Activated naive CD8-positive, alpha-beta T cell treated with anti-CD3 and anti-CD28 coated beads, Interleukin-2, amount 10 ng/mL, durations not matched to agents 7 days and 5 days (primary cell): ENCODE measurements at regions not wholly inside any gene's neighbourhood (a gene's known extent, or its start where the extent isn't known, plus 50 kb on each side); places are given as distances from the start of the nearest gene placed in this dataset.
"Not testable (repeated sequence)": the region's sequence is repeated elsewhere in the genome, so short reads cannot be mapped to it uniquely, and the experiment has no call there.

Experiments used
- ATAC-seq: fragments of 150-1000 bp; cut with Tn5 transposase; one replicate; pipeline ENCODE4 v1.10.0; 2021; ENCODE audit warnings: low read depth, moderate library complexity
- POLR2A ChIA-PET: fragments of 350-600 bp; sonication (Branson Sonifier 250); formaldehyde crosslinking; loops from one replicate; lab custom pipeline; 2021; ENCODE audit warnings: antibody characterized with exemption; lab: Charles Lee
- DNase-seq: peaks from one replicate; pipeline ENCODE4 v3.0.0; 2021
- H3K27ac Mint-ChIP-seq: one replicate; pipeline ENCODE4 v1.8.0; 2022; ENCODE audit warnings: mild to moderate bottlenecking, mixed read lengths
- H3K27me3 Mint-ChIP-seq: one replicate; pipeline ENCODE4 v1.8.0; 2022; ENCODE audit warnings: mild to moderate bottlenecking, moderate library complexity, mixed read lengths
- H3K36me3 Mint-ChIP-seq: one replicate; pipeline ENCODE4 v1.8.0; 2021; ENCODE audit warnings: mild to moderate bottlenecking, mixed read lengths
- H3K4me1 Mint-ChIP-seq: one replicate; pipeline ENCODE4 v1.8.0; 2021; ENCODE audit warnings: mixed read lengths
- H3K4me3 Mint-ChIP-seq: one replicate; pipeline ENCODE4 v1.8.0; 2022; ENCODE audit warnings: mild to moderate bottlenecking, moderate library complexity, mixed read lengths
- H3K9me3 Mint-ChIP-seq: one replicate; pipeline ENCODE4 v1.8.0; 2021; ENCODE audit warnings: mixed read lengths

DNA sequence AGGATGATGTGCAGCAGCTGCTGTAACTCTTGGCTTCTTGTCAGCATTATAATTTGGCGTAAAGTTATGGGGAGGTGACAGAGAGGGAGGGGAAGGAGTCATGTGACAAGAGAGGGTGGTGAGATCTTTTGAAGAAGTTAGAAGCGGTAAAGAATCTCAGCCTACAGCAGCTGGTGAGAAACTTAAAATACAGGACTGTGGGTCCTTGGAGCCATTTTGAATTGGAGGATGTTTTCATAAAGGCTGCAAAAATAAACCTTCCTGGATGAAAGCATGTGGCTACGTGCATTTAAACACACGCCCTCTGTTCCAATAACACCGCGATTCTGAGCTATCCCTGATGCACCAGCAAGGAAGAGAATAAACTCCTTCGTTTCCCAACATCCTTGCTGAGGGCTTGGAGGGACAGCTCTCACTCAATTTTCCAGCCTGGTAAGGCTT is 133.7 kb downstream of the TMEM30B start:
- no peak overlapping the region for H3K4me3 Mint-ChIP-seq
- POLR2A ChIA-PET: no interaction called here
- H3K4me1 Mint-ChIP-seq: peaks cover 2% of the 10 kb centered on the region
- H3K9me3 Mint-ChIP-seq: peaks cover 14% of the 10 kb centered on the region
- DNase-seq: no peak
- H3K27ac Mint-ChIP-seq: no peak overlapping the region
- peaks cover 12% of the 10 kb centered on the region for H3K27me3 Mint-ChIP-seq
- no peaks in the 10 kb centered on the region for H3K36me3 Mint-ChIP-seq
- no peak for ATAC-seq

DNA sequence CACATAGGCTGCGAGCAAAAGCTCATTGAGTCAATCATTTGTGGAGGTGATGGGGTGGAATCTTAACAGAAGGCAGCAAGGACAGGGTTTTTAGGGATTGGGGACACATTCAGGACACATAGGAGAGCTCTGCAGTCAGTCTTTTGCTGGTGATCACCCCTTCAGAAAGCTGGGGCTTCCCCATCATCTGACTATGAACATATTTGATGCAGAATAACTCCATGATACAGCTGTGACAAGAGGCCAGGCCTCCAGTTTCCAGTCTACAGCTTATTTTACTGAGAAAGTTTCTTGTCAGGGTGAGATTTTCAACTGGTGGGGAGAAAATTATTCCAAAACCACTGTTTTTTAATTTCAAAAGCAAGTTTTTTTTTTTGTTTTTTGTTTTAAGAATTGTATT is 134.2 kb downstream of the TMEM30B start:
- Mint-ChIP-seq H3K4me1 (peaks cover 2% of the 10 kb centered on the region), H3K27ac (no peak overlapping the region), H3K27me3 (peaks cover 12% of the 10 kb centered on the region), H3K36me3 (no peaks in the 10 kb centered on the region), H3K4me3 (no peak overlapping the region), H3K9me3 (peaks cover 14% of the 10 kb centered on the region)
- POLR2A ChIA-PET: no interaction called here
- DNase-seq: no peak
- ATAC-seq: no peak

DNA sequence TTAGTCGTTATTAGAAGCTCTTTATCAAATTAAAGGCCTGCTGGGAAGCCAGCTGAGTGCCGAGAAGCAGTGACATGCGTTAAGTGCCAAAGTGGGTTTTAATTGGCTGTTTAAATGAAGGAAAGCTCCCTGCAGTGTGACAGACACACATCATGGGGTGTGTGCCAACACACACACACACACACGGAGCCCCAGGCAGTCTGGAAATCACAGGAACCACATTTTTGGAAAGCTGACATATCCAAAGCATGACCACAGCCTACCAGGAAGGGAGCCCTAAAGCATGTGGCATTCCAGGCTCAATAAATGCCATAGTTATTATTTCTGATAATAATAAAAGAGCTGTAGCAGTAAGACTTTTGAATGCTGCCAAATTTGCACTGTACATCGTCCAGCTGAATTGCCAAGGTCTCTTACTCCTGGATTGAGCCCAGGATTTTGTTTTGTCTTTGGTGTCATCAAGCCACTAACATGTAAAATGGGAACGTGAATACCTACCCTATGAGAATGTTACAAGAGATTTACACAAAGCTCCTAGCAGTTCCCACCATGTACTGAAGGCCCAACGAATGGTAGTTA is 135.1 kb downstream of the TMEM30B start:
- POLR2A ChIA-PET: no interaction called here
- H3K36me3 Mint-ChIP-seq: no peaks in the 10 kb centered on the region
- peaks cover 14% of the 10 kb centered on the region for H3K9me3 Mint-ChIP-seq
- DNase-seq (no peak), ATAC-seq (no peak)
- H3K4me3 Mint-ChIP-seq: no peak overlapping the region
- no peak overlapping the region for H3K27ac Mint-ChIP-seq
- H3K27me3 Mint-ChIP-seq: peaks cover 9% of the 10 kb centered on the region
- H3K4me1 Mint-ChIP-seq: peaks cover 2% of the 10 kb centered on the region

DNA sequence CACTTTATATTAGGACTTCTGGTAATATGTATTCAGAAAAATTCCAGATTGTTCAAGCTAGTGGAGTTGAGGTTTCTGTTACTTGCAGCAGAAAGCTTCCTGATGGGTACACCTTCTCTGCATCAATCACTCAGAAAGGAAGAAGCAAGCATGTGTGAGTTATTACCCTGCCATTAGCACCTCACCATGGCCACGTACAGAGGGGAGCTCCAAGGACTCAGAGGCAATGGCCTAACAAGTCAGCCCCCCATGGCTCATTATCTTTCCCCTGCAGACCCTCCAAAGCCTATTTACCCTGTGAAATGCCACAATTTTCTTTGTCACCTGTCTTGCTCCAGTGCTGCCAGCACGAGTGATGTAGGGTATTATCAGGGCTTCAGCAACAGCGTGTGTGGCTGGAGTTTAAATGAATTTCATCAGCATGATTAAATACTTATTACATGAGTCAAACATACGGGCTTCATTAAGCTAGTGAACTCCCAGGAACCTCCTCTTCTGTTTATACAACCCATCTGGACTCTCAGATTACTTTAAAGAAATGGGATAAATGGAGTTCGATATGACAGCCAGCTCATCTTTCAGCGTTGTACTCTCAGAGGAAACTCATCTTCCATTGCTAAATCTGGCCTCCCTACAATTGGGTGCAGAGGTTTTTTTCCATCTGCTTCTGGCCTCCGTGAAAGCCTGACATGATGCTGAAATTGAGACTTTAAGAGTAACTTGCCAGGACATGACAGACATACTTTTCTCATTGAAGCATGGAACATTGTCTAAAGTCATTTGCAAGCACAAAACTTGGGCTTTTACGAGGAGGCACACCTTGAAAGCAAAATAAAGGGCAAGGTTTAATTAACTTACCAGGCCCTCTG is 135.9 kb downstream of the TMEM30B start:
- peaks cover 2% of the 10 kb centered on the region for H3K4me1 Mint-ChIP-seq
- H3K9me3 Mint-ChIP-seq: peaks cover 14% of the 10 kb centered on the region
- no peak overlapping the region for H3K27ac Mint-ChIP-seq
- no peak overlapping the region for H3K4me3 Mint-ChIP-seq
- DNase-seq (no peak), ATAC-seq (no peak)
- H3K27me3 Mint-ChIP-seq: peaks cover 9% of the 10 kb centered on the region
- H3K36me3 Mint-ChIP-seq: no peaks in the 10 kb centered on the region
- POLR2A ChIA-PET: no interaction called here

DNA sequence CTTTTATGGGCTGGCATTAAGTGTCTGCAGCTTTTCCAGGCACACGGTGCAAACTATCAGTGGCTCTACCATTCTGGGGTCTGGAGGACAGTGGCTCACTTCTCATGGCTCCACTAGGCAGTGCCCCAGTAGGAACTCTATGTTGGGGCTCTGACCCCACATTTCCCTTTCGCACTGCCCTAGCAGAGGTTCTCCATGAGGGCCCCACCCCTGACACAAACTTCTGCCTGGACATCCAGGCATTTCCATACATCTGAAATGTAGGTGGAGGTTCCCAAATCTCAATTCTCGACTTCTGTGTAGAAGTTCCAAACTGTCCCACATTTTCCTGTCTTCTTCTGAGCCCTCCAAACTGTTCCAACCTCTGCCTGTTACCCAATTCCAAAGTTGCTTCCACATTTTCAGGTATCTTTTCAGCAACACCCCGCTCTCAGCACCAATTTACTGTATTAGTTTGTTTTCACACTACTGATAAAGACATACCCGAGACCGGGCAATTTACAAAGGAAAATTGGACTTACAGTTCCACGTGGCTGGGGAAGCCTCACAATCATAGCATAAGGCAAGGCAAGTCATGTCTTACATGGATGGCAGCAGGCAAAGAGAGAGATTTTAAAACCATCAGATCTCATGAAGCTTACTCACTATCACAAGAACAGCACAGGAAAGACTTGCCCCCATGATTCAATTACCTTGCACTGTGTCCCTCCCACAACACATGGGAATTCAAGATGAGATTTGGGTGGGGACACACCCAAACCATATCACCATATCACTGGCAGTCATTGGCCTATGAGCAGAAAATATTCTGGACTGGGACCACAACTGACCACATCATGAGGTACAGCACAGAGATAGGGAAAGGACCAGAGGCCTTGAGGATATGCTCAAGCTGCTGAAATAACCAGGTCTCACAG is 136.8 kb downstream of the TMEM30B start:
- H3K27ac Mint-ChIP-seq, ATAC-seq, H3K4me3 Mint-ChIP-seq, H3K4me1 Mint-ChIP-seq, H3K27me3 Mint-ChIP-seq, DNase-seq, POLR2A ChIA-PET, H3K36me3 Mint-ChIP-seq: not testable (repeated sequence)
- peaks cover 12% of the 10 kb centered on the region for H3K9me3 Mint-ChIP-seq

DNA sequence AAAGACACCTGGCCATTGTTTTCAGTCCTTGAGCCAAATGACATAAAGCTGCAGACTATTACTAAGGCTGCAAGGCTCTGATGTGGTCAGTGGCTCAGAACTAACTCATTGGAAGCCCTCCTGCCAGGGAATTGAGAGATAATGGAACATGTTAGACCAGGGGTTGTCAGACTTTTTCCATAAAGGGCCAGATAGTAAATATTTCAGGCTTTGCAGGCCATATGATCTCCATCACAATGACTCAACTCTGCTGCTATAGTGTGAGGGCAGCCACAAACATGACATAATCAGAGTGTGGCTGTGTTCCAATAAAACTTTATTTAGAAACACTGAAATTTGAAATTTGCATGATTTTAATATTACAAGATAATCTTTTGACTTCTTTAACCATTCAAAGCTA is 140.3 kb downstream of the TMEM30B start:
- POLR2A ChIA-PET: no interaction called here
- H3K4me1 Mint-ChIP-seq: no peaks in the 10 kb centered on the region
- DNase-seq (no peak), ATAC-seq (no peak)
- no peak overlapping the region for H3K27ac Mint-ChIP-seq
- H3K4me3 Mint-ChIP-seq: no peak overlapping the region
- H3K9me3 Mint-ChIP-seq: peaks cover 19% of the 10 kb centered on the region
- H3K36me3 Mint-ChIP-seq: peaks cover 1% of the 10 kb centered on the region
- H3K27me3 Mint-ChIP-seq: peaks cover 14% of the 10 kb centered on the region

DNA sequence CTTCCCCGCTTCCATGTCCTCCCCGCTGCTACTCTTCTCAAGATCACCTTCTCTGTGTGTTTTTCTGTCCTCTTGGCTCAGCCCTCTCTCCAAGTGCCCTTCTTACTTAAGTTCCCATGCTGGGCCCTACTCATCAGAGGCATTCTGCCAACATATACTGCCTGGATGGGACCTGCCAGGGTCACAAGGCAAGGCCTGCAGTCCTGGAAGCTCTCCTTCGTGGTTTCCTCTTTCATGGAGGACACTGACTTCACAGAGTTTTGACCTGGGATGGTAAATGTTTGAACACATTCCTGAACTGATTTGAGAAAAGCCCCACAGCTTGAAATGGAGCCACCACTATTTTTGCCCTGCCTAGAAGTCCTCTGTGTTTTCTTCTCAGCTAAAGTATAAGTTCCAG is 140.9 kb downstream of the TMEM30B start:
- ATAC-seq (no peak), DNase-seq (no peak)
- POLR2A ChIA-PET: no interaction called here
- peaks cover 1% of the 10 kb centered on the region for H3K36me3 Mint-ChIP-seq
- H3K9me3 Mint-ChIP-seq: peaks cover 19% of the 10 kb centered on the region
- H3K27ac Mint-ChIP-seq: no peak overlapping the region
- H3K27me3 Mint-ChIP-seq: peaks cover 14% of the 10 kb centered on the region
- H3K4me3 Mint-ChIP-seq: no peak overlapping the region
- no peaks in the 10 kb centered on the region for H3K4me1 Mint-ChIP-seq

DNA sequence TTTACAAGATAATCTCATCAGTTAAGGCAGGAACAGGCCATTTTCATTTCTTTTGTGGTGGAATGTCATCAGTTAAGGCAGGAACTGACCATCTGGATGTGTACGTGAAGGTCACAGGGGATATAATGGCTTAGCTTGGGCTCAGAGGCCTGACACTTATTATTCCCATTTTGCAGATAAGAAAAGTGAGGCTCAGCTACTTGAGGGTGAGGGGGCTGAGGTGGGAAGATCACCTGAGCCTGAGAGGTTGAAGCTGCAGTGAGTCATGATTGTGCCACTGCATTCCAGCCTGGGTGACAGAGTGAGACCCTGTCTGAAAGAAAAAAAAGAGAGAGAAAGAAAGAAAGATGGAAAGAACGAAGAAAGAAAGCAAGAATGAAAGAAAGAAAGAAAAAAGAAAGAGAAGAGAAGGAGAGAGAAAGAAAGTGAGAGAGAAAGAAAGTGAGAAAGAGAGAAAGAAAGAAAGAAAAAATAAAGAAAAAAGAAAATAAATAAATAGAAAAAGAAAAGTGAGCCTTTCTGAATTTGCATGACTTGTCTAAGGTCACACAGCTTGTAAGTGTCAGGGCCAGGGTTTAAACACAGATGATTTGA is 142.0 kb downstream of the TMEM30B start:
- no peak overlapping the region for H3K4me3 Mint-ChIP-seq
- no peak for DNase-seq

DNA sequence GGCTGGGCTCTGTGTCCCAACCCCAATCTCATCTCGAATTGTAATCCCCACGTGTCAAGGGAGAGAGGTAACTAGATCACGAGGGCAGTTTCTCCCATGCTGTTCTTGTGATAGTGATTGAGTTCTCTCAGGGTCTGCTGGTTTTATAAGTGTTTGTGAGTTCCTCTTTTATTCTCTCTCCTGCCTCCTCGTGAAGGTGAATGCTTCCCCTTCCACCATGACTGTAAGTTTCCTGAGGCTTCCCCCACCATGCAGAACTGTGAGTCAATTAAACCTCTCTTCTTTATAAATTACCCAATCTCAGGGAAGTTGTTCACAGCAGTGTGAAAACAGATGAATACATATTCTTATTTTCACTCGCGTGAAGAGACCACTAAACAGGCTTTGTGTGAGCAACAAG is 148.2 kb downstream of the TMEM30B start:
- no peaks in the 10 kb centered on the region for H3K4me1 Mint-ChIP-seq
- H3K27ac Mint-ChIP-seq: no peak overlapping the region
- no peak for ATAC-seq
- peaks cover 7% of the 10 kb centered on the region for H3K27me3 Mint-ChIP-seq
- no peak overlapping the region for H3K4me3 Mint-ChIP-seq
- DNase-seq: no peak
- peaks cover 1% of the 10 kb centered on the region for H3K36me3 Mint-ChIP-seq
- peaks cover 7% of the 10 kb centered on the region for H3K9me3 Mint-ChIP-seq
- POLR2A ChIA-PET: no interaction called here

More for the DNA sequence above, 142.0 kb downstream of the TMEM30B start:
- Mint-ChIP-seq H3K4me1 (no peaks in the 10 kb centered on the region), H3K27ac (no peak overlapping the region), H3K27me3 (peaks cover 14% of the 10 kb centered on the region), H3K9me3 (peaks cover 12% of the 10 kb centered on the region), H3K36me3 (peaks cover 1% of the 10 kb centered on the region)
- no peak for ATAC-seq
- POLR2A ChIA-PET: no interaction called here

DNA sequence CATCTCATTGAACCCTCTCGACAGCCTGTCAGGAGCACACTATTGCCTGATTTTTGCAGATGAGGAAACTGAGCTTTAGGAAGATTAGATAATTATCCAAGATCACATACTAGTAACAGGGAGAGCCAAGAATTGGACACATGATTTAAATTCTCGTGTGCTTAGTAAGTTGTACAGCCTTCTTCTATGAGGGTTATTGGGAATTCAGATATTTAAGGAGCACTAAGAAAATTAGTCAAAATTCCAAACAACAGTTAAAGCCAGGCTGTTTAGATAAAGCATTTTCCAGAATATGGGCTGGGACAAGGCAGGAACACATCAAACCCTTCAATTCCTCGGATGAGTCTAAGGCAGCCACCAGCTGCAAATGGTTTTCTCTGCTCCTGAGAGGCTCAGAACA is 148.8 kb downstream of the TMEM30B start:
- Mint-ChIP-seq H3K27ac (no peak overlapping the region), H3K4me3 (no peak overlapping the region), H3K27me3 (peaks cover 4% of the 10 kb centered on the region), H3K4me1 (no peaks in the 10 kb centered on the region), H3K9me3 (peaks cover 4% of the 10 kb centered on the region), H3K36me3 (no peaks in the 10 kb centered on the region)
- no peak for DNase-seq
- POLR2A ChIA-PET: no interaction called here
- no peak for ATAC-seq

DNA sequence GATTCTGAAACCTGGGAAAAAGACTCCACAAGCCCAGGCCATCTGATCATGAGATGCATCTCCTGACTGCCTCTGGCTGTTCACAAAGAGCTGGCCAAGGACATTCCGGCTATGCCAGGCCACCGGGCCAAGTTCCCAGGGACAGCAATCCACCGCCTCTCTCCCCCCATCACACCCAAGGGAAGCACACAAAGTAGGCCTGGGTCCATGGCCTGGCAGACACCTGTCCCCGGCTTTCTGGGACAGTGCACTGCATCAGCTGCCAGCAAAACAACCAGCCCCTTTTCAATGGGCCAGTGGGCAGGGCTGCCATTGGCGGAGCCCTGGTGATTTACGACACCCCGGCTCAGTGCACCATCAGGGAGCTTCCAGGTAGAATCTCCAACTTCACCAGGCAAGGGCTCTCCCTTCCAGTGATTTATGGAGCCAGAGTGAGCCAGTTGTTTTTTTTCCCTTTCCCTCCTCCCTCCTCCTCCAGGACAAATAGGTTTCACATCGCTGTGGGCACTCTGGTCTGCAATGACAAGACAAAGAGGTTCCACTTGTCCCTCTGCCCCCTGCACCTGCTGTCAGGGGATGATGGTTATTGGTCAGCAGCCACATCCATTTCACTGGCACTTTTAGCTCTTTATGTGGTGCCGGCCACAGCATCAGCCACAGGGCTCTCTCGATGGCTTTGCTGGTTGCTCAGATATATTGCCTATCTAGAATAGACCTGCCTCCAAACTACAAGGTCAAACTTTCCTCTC is 149.6 kb downstream of the SLC38A6 start:
- Mint-ChIP-seq H3K27me3 (peaks cover 8% of the 10 kb centered on the region), H3K27ac (no peak overlapping the region), H3K4me3 (no peak overlapping the region), H3K9me3 (no peaks in the 10 kb centered on the region), H3K36me3 (no peaks in the 10 kb centered on the region), H3K4me1 (no peaks in the 10 kb centered on the region)
- ATAC-seq: no peak
- POLR2A ChIA-PET: no interaction called here
- DNase-seq: no peak

DNA sequence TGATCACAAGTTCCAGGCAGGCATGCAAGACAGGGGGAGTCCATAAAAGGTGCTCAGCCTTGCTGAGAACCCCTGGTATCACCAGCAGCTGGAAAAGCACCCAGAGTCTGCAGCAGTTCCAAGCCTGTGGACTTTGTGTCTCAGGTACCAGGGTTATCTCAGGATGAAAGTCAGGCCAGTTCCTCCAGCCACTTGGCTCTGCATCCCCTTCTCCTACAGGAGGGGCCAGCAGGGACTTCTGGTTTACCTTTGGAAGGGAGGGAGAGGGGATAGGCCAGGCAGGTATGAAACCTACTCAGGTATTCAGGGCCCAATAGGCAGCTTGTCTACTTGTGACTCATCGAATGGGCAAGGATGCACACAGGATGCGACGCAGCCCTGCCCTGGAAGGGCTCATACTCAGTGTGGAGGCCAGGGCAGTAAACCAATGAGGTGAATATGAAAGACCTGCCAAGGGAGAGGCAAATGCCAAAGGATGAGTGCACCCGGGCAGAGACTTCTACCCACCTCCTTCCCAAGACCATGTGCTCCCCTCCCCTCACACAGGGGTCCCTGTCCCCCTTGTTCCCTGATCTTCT is 148.2 kb downstream of the SLC38A6 start:
- Mint-ChIP-seq H3K36me3 (no peaks in the 10 kb centered on the region), H3K27ac (no peak overlapping the region), H3K9me3 (no peaks in the 10 kb centered on the region), H3K4me3 (no peak overlapping the region), H3K4me1 (no peaks in the 10 kb centered on the region), H3K27me3 (peaks cover 10% of the 10 kb centered on the region)
- ATAC-seq (no peak), DNase-seq (no peak)
- POLR2A ChIA-PET: no interaction called here
